GM18511 (cell line): ENCODE measurements at regions not wholly inside any gene's neighbourhood (a gene's known extent, or its start where the extent isn't known, plus 50 kb on each side); places are given as distances from the start of the nearest gene placed in this dataset.
"Not testable (repeated sequence)": the region's sequence is repeated elsewhere in the genome, so short reads cannot be mapped to it uniquely, and the experiment has no call there.

Experiments
- ATAC-seq: cut with Tn5 transposase; IDR thresholded peaks from one replicate; pipeline ENCODE4 v1.9.1; 2021; ENCODE audit warnings: mild to moderate bottlenecking, moderate library complexity; ENCODE audit not compliant: unreplicated experiment

DNA sequence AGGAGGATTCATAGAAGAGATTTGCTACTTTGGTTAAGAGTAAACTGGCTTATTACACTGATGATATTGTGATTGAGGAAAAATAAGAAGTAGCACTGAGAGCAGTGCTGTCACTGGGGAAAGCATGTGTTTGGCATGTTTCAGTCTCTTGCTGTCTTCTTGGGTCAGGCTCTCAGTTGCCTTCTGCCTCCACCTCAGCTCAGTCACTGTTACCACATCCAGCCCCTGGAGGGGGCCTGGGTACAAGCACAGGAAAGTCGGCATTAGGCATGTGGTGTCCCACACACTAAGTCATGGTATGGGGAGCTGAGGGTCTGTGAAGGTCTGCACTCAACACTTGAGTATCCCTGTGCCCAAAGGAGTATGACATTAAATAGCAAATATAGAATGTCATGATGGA lies 958.3 kb upstream of the CDH9 start:
- ATAC-seq: no peak

DNA sequence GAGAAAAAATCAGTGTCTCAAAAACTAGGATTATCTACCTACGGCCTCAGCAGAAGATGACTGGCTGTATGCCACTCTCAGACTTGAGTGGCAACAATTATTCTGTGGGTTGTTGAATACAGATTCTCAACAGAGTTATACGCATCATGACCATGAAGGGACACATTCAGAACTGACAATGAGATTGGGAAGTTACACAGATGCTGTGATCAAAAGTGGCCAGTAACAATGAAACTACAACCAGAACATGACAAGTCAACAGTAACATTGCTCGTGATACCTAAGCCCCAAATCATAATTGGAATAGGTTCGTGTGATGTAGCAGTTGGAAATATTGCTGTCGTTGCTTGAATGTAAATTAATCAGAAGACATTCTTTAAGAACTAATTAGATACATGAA lies 957.5 kb upstream of the CDH9 start:
- no peak for ATAC-seq

DNA sequence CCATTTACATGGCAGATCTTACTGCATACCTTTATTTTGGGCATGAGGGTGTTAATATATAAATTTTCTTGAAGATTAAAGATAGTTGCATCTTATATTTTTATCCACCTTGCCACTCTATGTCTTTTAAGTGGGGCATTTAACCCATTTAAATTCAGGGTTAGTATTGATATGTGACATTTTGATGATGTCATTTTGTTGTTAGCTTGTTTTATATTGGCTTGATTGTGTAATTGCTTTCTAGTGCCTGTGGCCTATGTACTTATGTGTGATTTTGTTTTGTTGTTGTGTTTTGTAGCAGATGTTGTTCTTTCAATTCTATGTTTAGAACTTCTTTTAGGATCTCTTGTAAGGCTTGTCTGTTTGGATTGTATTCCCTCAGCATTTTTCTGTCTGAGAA lies 939.9 kb upstream of the CDH9 start:
- ATAC-seq: no peak

GRCh38 chr5:27969157-27969556 lies 930.8 kb upstream of the CDH9 start:
- ATAC-seq: no peak

DNA sequence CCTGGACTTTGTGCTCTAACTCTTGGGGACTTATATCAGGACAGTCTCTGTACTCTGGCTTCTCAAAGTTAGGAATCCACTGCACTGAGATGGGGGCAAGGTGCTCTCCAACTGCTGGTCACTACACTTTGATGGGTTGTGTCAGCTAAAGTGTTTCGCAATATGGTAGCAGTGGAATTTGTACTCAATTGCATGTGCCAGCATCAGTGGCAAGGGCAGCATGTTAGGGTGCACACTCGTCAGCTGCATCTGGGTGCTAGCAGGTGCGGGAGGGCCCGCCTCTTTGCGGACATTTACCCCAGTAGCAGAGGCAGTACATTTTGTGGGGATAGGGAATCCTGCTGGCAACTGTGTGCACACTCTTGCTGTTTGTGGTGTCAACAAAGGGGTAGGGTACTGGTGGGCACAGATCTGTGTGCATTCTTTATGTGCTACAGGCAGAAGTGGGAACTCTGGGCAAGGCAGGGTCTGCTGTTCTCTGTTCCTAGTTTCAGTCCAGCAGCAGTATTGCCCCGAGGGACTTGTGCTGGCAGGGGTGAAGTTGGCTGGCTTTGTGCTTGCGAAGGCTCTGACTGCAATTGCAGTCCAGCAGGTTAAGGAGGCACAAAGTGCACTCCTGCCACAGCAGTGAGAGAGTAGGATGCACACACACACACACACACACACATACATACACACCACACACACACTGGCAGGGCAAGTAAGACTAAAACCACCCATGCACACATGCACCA lies 924.8 kb upstream of the CDH9 start:
- ATAC-seq: no peak

GRCh38 chr5:27962198-27962597 lies 923.8 kb upstream of the CDH9 start:
- ATAC-seq: no peak

- no peak for ATAC-seq
Measured at GRCh38 chr5:27947088-27947487, 908.7 kb upstream of the CDH9 start.

DNA sequence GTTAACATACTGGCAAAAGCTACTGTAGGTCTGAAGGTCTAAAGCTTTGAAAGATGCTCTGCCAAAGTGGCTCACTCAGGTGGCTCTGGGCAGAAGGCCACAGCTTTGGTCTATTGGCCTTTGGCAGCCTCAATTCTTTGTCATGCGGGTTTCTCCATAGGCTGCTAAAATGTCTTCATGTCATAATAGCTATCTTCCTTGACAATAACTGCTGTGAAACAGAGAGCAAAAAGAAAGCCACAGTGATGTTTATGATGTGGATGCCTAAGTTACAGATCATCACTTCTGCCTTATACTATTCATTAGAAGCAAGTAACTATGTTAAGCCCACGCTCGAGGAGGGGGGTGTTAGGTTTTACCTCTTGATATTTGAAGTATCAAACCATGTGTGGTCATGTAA lies 906.1 kb upstream of the CDH9 start:
- no peak for ATAC-seq

DNA sequence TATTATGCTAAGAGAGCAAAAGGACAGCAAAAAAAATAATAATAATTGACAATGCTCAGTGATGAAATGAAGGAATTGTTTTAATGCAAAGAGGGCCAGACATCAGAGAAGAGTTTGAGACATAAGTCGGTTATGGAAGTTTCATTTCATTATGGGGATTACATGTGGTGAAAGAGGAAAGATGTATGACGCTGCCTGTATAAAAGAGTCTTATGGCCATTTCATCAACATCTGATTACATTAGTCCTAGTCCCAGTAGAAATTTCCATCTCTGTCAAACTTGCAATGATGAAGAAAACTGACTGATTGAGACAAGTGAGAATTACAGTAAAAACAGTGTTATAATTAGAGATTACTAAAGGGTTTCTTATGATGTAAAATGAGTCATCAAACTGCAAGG lies 900.6 kb upstream of the CDH9 start:
- no peak for ATAC-seq

- no peak for ATAC-seq
Measured at GRCh38 chr5:27928060-27928459, 889.7 kb upstream of the CDH9 start.

GRCh38 chr5:27911216-27911615 lies 872.8 kb upstream of the CDH9 start:
- no peak for ATAC-seq

GRCh38 chr5:27908341-27908740 lies 870.0 kb upstream of the CDH9 start:
- no peak for ATAC-seq

- ATAC-seq: no peak
Measured at GRCh38 chr5:27906931-27907601, 868.7 kb upstream of the CDH9 start.

- ATAC-seq: no peak
Measured at GRCh38 chr5:27906481-27906880, 868.1 kb upstream of the CDH9 start.

- no peak for ATAC-seq
Measured at GRCh38 chr5:27900761-27901160, 862.4 kb upstream of the CDH9 start.

DNA sequence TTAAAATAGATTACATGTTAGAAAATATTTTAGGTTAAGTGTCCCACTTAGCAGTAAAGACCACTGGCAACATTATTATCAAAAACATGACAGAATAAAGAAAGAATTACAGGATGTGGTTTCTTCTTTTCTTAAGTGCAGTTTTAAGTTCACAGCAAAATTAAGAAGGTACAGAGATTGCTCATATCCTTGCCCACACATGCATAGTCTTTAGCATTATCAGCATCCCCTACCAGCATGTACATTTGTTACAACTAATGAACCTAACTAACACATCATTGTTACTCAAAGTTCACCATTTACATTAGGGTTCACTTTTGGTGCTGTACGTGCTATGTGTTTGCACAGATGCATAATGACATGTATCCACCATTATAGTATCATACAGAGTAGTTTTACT lies 837.7 kb upstream of the CDH9 start:
- ATAC-seq: no peak

GRCh38 chr5:27875148-27875547 lies 836.8 kb upstream of the CDH9 start:
- no peak for ATAC-seq

DNA sequence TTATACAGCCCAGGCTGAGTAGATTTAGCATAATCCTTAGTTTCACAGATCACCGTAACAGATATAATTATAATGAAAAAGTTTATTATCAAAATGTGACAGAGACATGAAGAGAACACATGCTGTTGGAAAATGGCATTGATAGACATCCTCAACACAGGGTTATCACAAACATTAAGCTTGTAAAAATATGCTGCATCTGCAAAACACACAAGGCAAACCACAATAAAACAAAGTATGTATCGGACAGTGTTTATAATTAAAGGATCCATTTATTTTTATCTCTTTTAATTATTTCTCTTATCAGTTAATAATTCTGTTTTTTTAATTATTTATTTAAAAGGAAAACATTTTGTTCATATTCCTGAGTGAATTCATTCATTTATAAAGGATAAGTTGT lies 829.9 kb upstream of the CDH9 start:
- ATAC-seq: no peak

DNA sequence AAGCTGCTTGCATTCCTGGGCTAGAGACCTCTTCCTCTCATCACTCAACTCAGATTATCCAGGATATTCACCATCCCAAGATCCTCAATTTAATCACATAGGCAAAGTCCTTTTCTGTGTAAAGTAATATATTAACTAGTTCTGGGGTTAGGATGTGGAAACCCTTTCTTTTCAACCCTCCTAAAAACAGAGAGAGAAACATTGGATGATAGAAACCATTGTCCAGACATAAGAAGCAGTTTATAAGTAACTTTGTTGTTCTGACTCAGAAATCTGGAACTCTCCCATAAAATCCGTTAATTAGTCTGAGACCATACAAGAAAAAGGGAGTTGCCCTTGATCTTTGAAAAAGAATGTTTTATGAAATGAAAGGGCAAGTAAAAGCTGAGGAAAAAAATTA lies 817.1 kb upstream of the CDH9 start:
- no peak for ATAC-seq

DNA sequence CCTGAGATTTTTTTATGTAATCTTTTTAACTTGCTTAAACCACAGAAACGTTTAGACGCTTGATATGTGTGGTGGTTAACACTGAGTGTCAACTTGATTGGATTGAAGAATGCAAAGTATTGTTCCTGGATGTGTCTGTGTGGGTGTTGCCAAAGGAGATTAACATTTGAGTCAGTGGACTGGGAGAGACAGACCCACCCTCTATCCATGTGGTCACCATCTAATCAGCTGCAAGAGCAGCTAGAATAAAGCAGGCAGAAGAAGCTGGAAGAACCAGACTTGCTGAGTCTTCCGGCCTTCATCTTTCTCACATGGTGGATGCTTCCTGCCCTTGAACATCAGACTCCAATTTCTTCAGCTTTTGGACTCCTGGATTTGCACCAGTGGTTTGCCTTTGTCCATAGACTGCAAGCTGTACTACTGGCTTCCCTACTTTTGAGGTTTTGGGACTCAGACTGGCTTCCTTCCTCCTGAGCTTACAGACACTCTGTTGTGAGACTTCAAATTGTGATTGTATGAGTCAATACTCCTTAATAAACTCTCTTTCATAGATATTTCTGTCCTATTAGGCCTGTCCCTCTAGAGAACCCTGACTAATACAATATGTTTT lies 816.0 kb upstream of the CDH9 start:
- ATAC-seq: no peak

- no peak for ATAC-seq
Measured at GRCh38 chr5:27845248-27845647, 806.9 kb upstream of the CDH9 start.

DNA sequence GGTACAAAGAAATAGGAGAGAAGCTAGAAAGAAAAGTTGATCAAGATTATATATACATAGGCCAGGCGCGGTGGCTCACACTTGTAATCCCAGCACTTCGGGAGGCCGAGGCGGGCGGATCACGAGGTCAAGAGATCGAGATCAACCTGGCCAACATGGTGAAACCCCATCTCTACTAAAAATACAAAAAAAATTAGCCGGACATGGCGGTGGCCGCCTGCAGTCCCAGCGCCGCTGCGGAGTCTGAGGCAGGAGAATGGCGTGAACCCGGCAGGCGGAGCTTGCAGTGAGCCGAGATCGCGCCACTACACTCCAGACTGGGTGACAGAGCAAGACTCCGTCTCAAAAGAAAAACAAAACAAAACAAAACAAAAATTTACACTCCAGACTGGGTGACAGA lies 798.3 kb upstream of the CDH9 start:
- not testable (repeated sequence) for ATAC-seq
